Neural progenitor cell (in vitro differentiated cells): ENCODE measurements at regions not wholly inside any gene's neighbourhood (a gene's known extent, or its start where the extent isn't known, plus 50 kb on each side); places are given as distances from the start of the nearest gene placed in this dataset.

Experiments
- CTCF ChIP-seq: fragments of 200-600 bp; sonication (generic); IDR thresholded peaks from 2 replicates; pipeline ENCODE4 v1.5.1; 2017; ENCODE audit warnings: antibody characterized with exemption, mild to moderate bottlenecking
- EZH2 ChIP-seq: fragments of 200-600 bp; sonication (generic); IDR thresholded peaks from 2 replicates; pipeline ENCODE4 v1.6.1; 2017; ENCODE audit warnings: antibody characterized with exemption, mild to moderate bottlenecking, moderate library complexity
- EZH2phosphoT487 ChIP-seq: fragments of 200-600 bp; sonication (generic); IDR thresholded peaks from 2 replicates; pipeline ENCODE4 v1.6.1; 2017; ENCODE audit warnings: antibody characterized with exemption

GRCh38 chr12:111303531-111303930 is 65.4 kb downstream of the PHETA1 start:
- TF ChIP-seq EZH2 (no peak), CTCF (no peak), EZH2phosphoT487 (no peak)
